ENCODE measurements at regions not wholly inside any gene's neighbourhood (a gene's known extent, or its start where the extent isn't known, plus 50 kb on each side); places are given as distances from the start of the nearest gene placed in this dataset.

GRCh38 chr17:69815406-69815805 is 259.6 kb upstream of the KCNJ16 start:
- no peak overlapping the region for H3K4me3 ChIP-seq (ENCODE audit: insufficient read depth, low read length, poor library complexity, severe bottlenecking)
- no peaks in the 10 kb centered on the region for H4K20me1 ChIP-seq (ENCODE audit: low read depth, low read length)
- no peak overlapping the region for H3K4me2 ChIP-seq (ENCODE audit: low read depth, low read length, poor library complexity, severe bottlenecking)
- H3K9me2 ChIP-seq (replicated peaks; ENCODE audit: insufficient read depth, low read length) = no peaks in the 10 kb centered on the region
- no peak overlapping the region for H3K27ac ChIP-seq (ENCODE audit: low read depth, low read length)
- H3K9me3 ChIP-seq (ENCODE audit: insufficient read depth, low read length) = no peaks in the 10 kb centered on the region
- H3K36me3 ChIP-seq (ENCODE audit: low read length) = no peaks in the 10 kb centered on the region
- no peak overlapping the region for H3K9ac ChIP-seq (ENCODE audit: low read length)
- H3F3A ChIP-seq (ENCODE audit: insufficient read depth) = no peaks in the 10 kb centered on the region
- no peaks in the 10 kb centered on the region for H3K79me2 ChIP-seq (ENCODE audit: insufficient read depth, low read length)
- H2AFZ ChIP-seq (ENCODE audit: low read depth, low read length, severe bottlenecking) = no peak overlapping the region
- H3K27me3 ChIP-seq (ENCODE audit: low read length) = no peaks in the 10 kb centered on the region
- TF ChIP-seq CTCF (IDR thresholded peaks at IDR 0.05; ENCODE audit: insufficient read depth, low read length, poor library complexity, severe bottlenecking) (no peak), EZH2phosphoT487 (conservative IDR thresholded peaks at IDR 0.05; ENCODE audit: low read length) (no peak)

- Histone ChIP-seq H2AFZ (ENCODE audit: low read depth, low read length, severe bottlenecking) (no peak overlapping the region), H3K4me2 (ENCODE audit: low read depth, low read length, poor library complexity, severe bottlenecking) (no peak overlapping the region), H3K79me2 (ENCODE audit: insufficient read depth, low read length) (no peaks in the 10 kb centered on the region), H3K36me3 (ENCODE audit: low read length) (no peaks in the 10 kb centered on the region), H3K9me2 (replicated peaks; ENCODE audit: insufficient read depth, low read length) (no peaks in the 10 kb centered on the region), H3F3A (ENCODE audit: insufficient read depth) (no peaks in the 10 kb centered on the region), H4K20me1 (ENCODE audit: low read depth, low read length) (no peaks in the 10 kb centered on the region), H3K9ac (ENCODE audit: low read length) (no peak overlapping the region), H3K27ac (ENCODE audit: low read depth, low read length) (no peak overlapping the region), H3K4me3 (ENCODE audit: insufficient read depth, low read length, poor library complexity, severe bottlenecking) (no peak overlapping the region), H3K27me3 (ENCODE audit: low read length) (no peaks in the 10 kb centered on the region), H3K9me3 (ENCODE audit: insufficient read depth, low read length) (peaks cover 8% of the 10 kb centered on the region; the same call in 1 of the 2 replicates)
- TF ChIP-seq EZH2phosphoT487 (conservative IDR thresholded peaks at IDR 0.05; ENCODE audit: low read length) (no peak), CTCF (IDR thresholded peaks at IDR 0.05; ENCODE audit: insufficient read depth, low read length, poor library complexity, severe bottlenecking) (no peak)
Measured at GRCh38 chr17:69818467-69818866, 256.6 kb upstream of the KCNJ16 start.

GRCh38 chr17:69819316-69820087 is 255.5 kb upstream of the KCNJ16 start:
- Histone ChIP-seq H3F3A (ENCODE audit: insufficient read depth) (no peaks in the 10 kb centered on the region), H3K36me3 (ENCODE audit: low read length) (no peaks in the 10 kb centered on the region), H3K9me2 (replicated peaks; ENCODE audit: insufficient read depth, low read length) (no peaks in the 10 kb centered on the region), H3K9me3 (ENCODE audit: insufficient read depth, low read length) (peaks cover 8% of the 10 kb centered on the region; the same call in 1 of the 2 replicates), H2AFZ (ENCODE audit: low read depth, low read length, severe bottlenecking) (no peak overlapping the region), H3K4me3 (ENCODE audit: insufficient read depth, low read length, poor library complexity, severe bottlenecking) (no peak overlapping the region), H3K79me2 (ENCODE audit: insufficient read depth, low read length) (no peaks in the 10 kb centered on the region), H4K20me1 (ENCODE audit: low read depth, low read length) (no peaks in the 10 kb centered on the region), H3K27ac (ENCODE audit: low read depth, low read length) (no peak overlapping the region), H3K4me2 (ENCODE audit: low read depth, low read length, poor library complexity, severe bottlenecking) (no peak overlapping the region), H3K27me3 (ENCODE audit: low read length) (no peaks in the 10 kb centered on the region), H3K9ac (ENCODE audit: low read length) (no peak overlapping the region)
- TF ChIP-seq CTCF (IDR thresholded peaks at IDR 0.05; ENCODE audit: insufficient read depth, low read length, poor library complexity, severe bottlenecking) = no peak
- TF ChIP-seq EZH2phosphoT487 (conservative IDR thresholded peaks at IDR 0.05; ENCODE audit: low read length) = no peak

Data from SU-DHL-6 (cell line).